Forelimb muscle (tissue), 1 donor: ENCODE measurements at regions not wholly inside any gene's neighbourhood (a gene's known extent, or its start where the extent isn't known, plus 50 kb on each side); places are given as distances from the start of the nearest gene placed in this dataset.

Experiments used
- DNase-seq: peaks from one replicate; pipeline ENCODE4 v3.0.0-alpha.2; 2013; ENCODE audit warnings: low read depth

DNA sequence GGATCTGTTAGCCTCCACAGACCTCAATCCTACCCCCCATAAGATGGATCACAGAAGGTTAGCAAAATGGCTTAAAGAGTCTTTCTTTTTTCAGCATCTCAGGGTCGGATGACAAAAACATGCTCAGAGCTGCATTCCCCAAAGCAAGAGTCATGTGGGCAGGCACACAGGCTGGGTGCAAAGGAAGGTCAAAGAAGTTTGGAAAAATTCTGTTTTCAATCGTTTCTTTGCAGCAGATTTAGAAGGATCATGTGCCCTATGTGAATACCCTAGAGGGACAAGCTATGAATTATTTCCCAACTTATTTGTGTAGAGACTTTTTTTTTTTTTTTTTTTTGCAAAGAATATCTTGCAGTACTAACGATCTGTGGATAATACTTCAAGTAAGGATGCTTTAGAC is 845.4 kb downstream of the VRK1 start:
- DNase-seq = no peak

GRCh38 chr14:97644365-97644764 is 847.2 kb downstream of the VRK1 start:
- no peak for DNase-seq

- no peak for DNase-seq
These were observed 852.6 kb downstream of the VRK1 start for GRCh38 chr14:97649752-97650151.

DNA sequence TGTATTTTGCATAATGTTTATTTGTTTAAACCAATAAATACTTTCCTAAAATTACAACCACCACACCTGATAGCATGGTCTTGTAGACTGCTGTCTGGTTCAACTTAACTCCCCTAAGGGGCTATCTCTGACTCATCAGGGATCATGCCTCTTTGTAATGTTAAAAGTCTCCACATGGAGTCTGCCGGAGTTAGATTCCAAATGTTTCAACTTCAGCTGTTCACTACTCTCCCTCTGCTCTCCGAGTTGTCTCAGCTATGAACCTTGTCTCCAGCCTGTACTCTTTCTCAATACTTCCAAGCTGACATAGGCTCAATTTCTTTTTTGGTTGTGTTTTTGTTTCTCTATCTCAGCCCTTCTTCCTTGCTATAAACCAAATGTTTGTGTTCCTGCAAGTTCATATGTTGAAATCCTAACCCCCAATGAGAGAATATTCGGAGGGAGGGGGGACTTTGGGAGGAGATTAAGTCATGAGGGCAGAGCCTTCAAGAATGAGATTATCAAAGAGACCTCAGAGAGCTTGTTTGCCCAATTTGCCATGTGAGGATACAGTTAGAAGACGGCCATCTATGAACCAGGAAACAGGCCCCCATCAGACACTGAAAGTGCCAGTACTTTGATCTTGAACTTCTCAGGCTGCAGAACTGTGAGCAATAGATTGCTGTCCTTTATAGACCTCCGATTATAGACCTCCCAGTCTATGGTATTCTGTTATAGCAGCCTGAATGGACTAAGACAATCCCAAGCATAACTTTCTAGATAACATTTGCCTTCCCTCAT is 858.2 kb downstream of the VRK1 start:
- DNase-seq = no peak

DNA sequence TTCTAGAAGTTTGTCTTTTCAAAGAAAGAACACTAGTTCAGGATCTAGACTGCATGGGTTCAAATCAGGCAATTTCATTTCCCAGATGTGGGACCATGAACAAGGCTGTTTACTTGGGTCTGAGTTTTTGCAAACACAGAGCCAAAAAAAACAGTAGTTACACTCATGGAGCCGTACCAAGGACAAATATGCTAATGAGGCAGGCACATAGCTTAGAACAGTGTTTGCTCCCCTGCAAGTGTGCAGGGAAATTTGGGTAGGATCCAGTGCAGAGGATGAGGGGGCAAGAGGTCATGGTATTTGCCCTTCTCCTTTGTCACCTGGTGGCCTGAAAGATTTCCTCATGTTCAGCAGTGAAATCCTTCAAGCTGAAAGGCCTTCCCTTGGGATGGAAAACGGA is 860.4 kb downstream of the VRK1 start:
- DNase-seq = no peak

DNA sequence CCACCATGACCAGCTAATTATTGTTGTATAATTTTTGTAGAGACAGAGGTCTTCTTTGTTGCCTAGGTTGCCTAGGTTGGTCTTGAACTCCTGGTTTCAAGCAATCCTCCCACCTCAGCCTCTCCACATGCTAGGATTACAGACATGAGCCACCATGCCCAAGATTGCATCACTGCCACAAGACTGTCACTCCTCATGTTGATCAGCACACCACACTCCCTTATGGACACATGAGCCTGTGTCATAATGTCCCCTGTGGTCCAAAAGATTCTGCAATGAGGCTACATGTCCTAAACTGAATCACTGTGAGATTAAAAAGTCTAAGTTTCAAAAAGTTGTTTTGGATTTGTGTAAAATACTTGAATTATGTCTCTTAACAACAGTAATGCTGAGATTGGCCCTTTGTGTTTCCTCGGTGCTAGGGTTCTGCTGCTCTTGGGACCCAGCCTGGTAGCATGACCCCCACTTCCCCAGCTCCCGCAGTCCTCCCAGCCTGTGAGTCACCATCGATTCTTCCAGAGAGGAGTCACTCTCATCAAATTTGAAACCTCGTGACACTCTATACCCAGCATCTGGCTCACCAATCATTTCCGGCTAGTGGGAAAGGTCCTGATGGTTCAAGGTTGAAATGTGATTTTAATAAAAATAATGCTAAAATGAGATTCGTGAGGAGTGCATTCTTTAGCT is 890.9 kb downstream of the VRK1 start:
- no peak for DNase-seq

GRCh38 chr14:97688631-97689336 is 891.6 kb downstream of the VRK1 start:
- DNase-seq = no peak

- DNase-seq = no peak
These were observed 894.9 kb downstream of the VRK1 start for GRCh38 chr14:97692084-97692483.

DNA sequence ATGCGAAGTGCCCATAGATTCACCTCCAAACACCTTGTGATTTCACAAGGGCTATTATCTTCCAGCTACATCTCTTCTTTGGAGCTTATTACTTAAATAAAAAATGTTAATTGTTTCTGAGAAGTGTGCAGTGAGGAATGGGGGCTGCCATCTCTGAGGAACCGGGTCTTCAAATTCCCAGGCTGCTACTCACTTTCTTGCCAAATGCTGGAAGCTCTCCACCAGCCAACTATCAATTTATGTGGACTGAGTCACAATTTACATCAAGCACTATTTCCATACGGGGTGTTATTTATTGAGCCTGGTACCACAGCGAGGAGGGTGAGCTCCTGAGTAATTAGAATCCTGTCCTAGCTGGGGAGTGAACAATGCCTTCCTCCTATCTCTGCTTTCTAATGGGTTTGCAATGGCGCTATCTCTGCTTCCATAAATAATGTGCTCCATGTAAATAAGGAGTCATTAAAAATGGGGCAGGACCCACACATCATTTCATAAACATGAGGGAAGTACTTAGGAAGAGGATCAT is 898.3 kb downstream of the VRK1 start:
- no peak for DNase-seq

GRCh38 chr14:97697772-97698171 is 900.6 kb downstream of the VRK1 start:
- no peak for DNase-seq

- no peak for DNase-seq
These were observed 901.8 kb downstream of the VRK1 start for GRCh38 chr14:97699026-97699425.

GRCh38 chr14:97703006-97703760 is 906.0 kb downstream of the VRK1 start:
- DNase-seq = no peak

DNA sequence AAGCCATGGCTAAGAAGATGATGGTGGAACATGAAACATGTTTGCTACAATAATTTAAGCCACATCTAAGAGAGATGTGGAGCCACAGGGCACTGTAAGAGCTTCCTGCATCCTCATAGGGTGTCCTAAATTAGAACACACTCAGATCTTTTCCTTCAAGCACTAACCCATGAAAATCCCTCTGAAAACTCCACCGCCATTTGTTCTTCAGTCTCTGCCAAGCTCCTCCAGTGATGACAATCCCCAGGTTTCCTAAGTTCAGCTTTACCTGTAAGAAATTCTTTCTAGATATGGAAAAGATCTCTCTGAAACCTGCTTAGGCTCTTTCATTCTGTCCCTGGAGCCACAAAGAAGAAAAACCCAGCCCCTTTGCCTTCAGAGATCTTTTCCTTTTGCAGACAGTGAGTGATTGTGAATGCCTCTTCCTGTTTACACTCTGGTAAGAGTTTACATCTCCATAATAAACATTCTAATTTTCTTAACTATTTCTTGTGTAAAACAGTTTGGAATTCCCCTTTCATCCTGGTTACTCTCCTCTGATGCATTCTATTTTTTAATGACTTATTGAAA is 907.2 kb downstream of the VRK1 start:
- no peak for DNase-seq

DNA sequence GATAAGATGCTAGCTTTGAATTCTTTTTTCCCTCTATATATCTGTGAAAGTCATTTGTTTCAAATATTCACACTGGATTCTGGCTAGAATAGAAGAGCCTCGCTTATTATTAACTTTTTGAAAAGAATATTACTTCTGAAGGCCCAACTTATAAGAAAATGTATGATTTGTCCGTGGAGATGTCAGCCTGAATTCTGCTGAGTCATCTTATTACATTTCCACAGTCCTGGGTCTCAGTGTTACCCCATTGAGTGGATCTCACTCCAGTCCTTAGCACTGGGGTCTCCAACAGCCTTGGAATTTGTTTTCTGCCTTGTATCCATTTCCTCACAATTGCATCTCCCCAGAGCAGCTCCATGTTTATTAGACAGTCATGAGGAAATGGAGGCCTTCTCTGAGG is 907.9 kb downstream of the VRK1 start:
- DNase-seq = no peak

- no peak for DNase-seq
These were observed 908.8 kb downstream of the VRK1 start for GRCh38 chr14:97705976-97706375.

DNA sequence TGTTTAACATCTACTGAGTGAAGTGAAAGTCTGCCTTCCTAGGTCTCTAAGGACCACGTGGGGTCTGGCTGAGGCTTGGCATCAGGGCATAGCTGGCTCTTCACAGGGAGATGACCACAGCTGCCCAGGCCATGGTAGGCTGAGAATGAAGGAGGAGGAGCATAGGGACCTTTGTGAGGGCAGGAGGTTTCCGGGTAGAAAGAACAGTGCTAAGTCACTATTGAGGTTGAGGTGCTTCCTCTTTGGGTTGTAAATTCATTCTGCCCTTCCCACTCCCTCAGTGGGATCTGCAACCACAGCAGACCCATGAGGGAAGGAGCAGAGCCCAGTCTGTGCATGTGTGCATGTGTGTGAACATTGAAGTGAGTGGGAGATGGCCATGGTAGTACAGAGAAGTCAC is 909.6 kb downstream of the VRK1 start:
- no peak for DNase-seq

GRCh38 chr14:97707603-97708002 is 910.4 kb downstream of the VRK1 start:
- no peak for DNase-seq

- DNase-seq = no peak
These were observed 912.4 kb downstream of the VRK1 start for GRCh38 chr14:97709552-97709951.

DNA sequence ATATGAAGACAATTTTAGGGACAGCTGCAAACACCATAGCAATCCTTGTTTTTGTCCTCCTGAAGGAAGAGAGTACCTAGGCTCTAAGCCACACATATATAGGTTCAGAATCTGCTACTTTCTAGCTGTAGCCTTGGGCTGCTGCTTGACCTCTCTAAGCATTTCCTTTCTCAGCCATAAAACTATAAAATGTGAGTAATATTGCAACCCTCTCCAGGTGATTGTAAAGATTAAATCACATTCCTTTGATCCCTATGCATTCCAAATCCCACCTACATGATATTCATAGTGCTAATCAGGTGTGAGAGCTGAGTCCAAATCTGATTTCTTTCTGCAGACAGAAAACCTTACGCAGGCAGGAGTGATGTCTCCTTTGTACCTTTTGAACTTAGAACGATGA is 913.5 kb downstream of the VRK1 start:
- no peak for DNase-seq

DNA sequence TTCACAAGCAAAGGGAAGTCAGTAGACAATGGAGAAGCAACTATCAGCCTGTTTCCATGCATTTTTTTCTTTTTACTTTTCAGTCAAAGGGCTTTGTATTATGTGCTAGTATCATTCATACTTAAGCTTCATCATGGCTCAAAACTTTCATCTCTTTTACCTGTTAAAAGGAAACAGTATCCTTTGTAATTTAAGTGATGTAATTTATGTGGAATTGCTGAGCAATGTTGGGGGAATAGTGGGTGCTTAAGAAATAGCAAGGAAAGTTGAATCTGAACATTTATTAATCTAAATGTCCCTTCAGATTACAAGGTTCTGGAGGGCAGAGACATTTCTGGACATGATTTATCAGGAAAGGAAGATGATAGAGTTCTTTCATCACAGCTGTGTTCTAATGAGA is 915.3 kb downstream of the VRK1 start:
- DNase-seq = no peak

DNA sequence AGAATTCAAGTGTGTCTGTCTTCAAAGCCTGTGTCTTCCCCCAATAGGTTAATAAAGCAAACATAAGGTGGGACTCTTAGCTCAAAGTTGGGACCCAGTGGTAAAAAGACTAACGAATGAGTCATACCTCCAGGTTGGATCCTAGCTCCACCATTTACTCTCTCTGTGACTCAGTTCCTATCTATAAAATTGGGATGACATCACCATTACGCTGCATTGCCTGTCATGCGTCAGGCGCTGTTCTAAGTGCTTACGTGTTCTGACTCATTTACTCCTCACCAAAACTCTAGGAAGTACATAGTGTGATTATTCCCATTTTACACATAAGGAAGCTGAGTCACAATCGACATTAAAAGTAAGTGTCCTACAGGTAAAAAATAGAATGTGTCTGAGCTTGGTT is 915.8 kb downstream of the VRK1 start:
- DNase-seq = no peak
